ENCODE measurements at regions not wholly inside any gene's neighbourhood (a gene's known extent, or its start where the extent isn't known, plus 50 kb on each side); places are given as distances from the start of the nearest gene placed in this dataset.

DNA sequence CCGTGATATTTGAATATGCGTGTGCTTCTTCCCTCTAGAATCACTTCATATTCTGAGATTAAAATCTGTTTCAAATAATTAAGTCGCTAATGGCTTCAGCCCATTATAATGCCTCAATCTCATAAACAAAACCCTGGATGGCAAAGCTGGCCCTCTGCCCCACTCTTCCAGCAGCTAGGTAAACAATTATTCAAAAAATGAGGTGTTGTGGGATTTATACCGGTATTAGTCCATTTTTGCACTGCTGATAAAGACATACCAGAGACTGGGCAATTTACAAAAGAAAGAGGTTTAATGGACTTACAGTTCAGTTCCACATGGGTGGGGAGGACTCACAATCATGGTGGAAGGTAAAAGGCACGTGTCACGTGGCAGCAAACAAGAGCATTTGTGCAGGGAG is 510.4 kb upstream of the ADGRL2 start:
- no peak for DNase-seq
- Histone ChIP-seq H3K9me3 (no peaks in the 10 kb centered on the region), H3K27ac (no peak overlapping the region), H3K27me3 (no peaks in the 10 kb centered on the region), H3K4me1 (no peaks in the 10 kb centered on the region), H3K36me3 (no peaks in the 10 kb centered on the region), H3K4me3 (no peak overlapping the region)
- TF ChIP-seq, protein P1, sequence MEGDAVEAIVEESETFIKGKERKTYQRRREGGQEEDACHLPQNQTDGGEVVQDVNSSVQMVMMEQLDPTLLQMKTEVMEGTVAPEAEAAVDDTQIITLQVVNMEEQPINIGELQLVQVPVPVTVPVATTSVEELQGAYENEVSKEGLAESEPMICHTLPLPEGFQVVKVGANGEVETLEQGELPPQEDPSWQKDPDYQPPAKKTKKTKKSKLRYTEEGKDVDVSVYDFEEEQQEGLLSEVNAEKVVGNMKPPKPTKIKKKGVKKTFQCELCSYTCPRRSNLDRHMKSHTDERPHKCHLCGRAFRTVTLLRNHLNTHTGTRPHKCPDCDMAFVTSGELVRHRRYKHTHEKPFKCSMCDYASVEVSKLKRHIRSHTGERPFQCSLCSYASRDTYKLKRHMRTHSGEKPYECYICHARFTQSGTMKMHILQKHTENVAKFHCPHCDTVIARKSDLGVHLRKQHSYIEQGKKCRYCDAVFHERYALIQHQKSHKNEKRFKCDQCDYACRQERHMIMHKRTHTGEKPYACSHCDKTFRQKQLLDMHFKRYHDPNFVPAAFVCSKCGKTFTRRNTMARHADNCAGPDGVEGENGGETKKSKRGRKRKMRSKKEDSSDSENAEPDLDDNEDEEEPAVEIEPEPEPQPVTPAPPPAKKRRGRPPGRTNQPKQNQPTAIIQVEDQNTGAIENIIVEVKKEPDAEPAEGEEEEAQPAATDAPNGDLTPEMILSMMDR (IDR thresholded peaks at IDR 0.05) = no peak
- TF ChIP-seq POLR2A (IDR thresholded peaks at IDR 0.05) (no peak), EP300 (IDR thresholded peaks at IDR 0.05) (no peak), POLR2AphosphoS5 (IDR thresholded peaks at IDR 0.05) (no peak)
- 92 to 95% methylated on average over 6 of the region's 6 CpGs for WGBS, 2 donors
- intact Hi-C loops (cut with DNase I) = no loop called here

DNA sequence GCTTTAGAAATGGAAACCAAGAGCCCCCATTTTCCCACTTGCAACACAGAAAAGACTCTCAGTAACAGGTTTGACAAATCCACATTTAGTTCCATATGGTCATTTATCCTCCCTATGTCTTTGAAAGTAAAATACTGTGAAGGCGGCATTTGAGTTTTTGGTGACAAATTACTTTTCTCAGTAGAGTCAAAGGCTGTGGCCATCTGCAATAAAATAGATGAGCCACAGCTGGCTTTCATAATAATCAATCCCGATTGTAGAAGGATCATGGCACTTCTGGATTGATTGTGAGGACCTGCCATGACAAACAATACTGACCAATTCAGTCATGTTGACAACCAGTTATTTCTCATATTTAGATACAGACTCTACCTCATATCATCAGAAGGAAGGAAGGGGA is 512.0 kb upstream of the ADGRL2 start:
- no peak overlapping the region for H3K4me3 ChIP-seq
- H3K4me1 ChIP-seq = no peaks in the 10 kb centered on the region
- no peak for DNase-seq
- intact Hi-C loops (cut with DNase I) = no loop called here
- no peaks in the 10 kb centered on the region for H3K9me3 ChIP-seq
- H3K27me3 ChIP-seq = no peaks in the 10 kb centered on the region
- H3K27ac ChIP-seq = no peak overlapping the region
- TF ChIP-seq POLR2AphosphoS5 (IDR thresholded peaks at IDR 0.05) = no peak
- TF ChIP-seq, protein P1 (IDR thresholded peaks at IDR 0.05) = no peak
- no peak for TF ChIP-seq EP300 (IDR thresholded peaks at IDR 0.05)
- TF ChIP-seq POLR2A (IDR thresholded peaks at IDR 0.05) = no peak
- no peaks in the 10 kb centered on the region for H3K36me3 ChIP-seq
- 90 to 92% methylated on average over 2 of the region's 2 CpGs for WGBS, 2 donors

DNA sequence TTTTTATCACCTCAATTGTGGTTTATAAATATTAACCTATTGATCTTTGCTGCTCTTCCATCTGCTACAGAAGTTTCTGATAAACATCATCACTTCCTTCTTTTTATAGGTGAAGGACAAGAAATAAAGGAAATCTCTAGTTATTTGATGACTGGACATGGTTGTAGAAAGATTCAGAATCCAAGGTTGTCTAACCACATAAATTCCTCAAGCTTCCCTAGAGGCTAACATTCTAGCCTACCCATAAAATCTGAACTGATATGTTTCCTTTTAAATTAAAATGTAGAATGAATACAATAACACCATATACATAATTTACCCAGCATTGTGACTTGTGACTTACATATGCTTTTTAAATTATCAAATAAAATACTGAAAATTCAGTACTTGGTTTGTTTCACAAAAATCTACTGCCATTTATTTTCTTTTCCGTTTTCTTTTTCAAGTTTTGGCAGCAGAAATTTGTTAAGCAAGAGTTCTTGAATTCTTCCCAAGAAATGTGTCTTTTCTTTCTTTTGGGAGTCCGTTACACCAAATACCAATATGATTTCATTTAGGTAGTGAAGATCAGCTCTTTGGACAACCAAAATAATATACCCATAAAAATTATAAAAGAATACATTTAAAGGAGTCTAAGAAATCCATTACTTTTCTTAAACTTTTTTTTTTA is 513.2 kb upstream of the ADGRL2 start:
- Histone ChIP-seq H3K9me3 (no peaks in the 10 kb centered on the region), H3K4me3 (no peak overlapping the region), H3K27me3 (no peaks in the 10 kb centered on the region), H3K27ac (no peak overlapping the region), H3K36me3 (no peaks in the 10 kb centered on the region), H3K4me1 (no peaks in the 10 kb centered on the region)
- no peak for TF ChIP-seq POLR2A (IDR thresholded peaks at IDR 0.05)
- intact Hi-C loops (cut with DNase I) = no loop called here
- 58 to 60% methylated on average over 2 of the region's 2 CpGs for WGBS, 2 donors
- no peak for DNase-seq

DNA sequence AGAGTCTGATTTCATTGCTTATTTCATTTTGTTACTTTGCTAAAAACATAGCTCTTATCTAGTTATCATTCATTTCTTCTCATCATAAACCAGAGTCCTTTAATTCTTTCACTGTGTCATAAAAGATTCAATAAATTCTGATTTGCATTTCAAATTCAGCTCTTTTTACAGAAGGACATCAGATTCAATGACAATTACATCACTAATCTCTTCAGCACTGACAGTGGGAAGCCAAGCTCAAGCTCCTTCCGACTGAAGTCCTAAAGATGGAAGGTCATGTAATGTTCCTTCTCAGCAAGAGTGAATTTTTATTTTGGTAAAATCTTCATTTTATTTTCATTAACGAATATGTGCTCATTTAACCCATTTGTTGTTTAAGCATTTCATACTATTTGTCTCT is 530.7 kb upstream of the ADGRL2 start:
- H3K9me3 ChIP-seq = no peaks in the 10 kb centered on the region
- 84 to 88% methylated on average over 2 of the region's 2 CpGs for WGBS, 2 donors
- no peak overlapping the region for H3K27ac ChIP-seq
- no peaks in the 10 kb centered on the region for H3K36me3 ChIP-seq
- intact Hi-C loops (cut with DNase I) = no loop called here
- TF ChIP-seq EP300 (IDR thresholded peaks at IDR 0.05) (no peak), POLR2AphosphoS5 (IDR thresholded peaks at IDR 0.05) (no peak), POLR2A (IDR thresholded peaks at IDR 0.05) (no peak)
- TF ChIP-seq, protein P1 (IDR thresholded peaks at IDR 0.05) = no peak
- no peaks in the 10 kb centered on the region for H3K4me1 ChIP-seq
- DNase-seq = no peak
- no peaks in the 10 kb centered on the region for H3K27me3 ChIP-seq
- no peak overlapping the region for H3K4me3 ChIP-seq

DNA sequence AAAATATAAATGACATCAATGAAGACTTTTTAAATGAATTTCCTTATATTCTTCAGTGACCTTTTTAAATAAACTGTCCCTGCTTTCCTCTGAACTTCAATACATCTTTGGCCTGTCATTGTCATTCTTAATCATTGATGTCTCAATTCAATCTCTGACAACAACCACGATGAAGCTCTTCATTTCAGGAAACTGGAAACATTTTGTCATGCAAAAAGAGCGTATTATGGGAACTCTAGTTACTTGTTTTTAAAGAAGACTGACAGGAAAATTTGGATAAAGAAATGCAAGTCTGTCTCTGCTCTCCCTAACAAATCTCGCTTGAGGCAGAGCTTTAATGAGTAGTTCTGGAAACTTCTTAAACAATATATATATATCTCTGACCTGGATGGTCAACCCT is 535.8 kb upstream of the ADGRL2 start:
- 65 to 77% methylated on average over 3 of the region's 3 CpGs for WGBS, 2 donors

More for the DNA sequence above, 535.8 kb upstream of the ADGRL2 start:
- Histone ChIP-seq H3K4me3 (no peak overlapping the region), H3K36me3 (no peaks in the 10 kb centered on the region), H3K27me3 (no peaks in the 10 kb centered on the region), H3K4me1 (no peaks in the 10 kb centered on the region), H3K9me3 (no peaks in the 10 kb centered on the region), H3K27ac (no peak overlapping the region)
- TF ChIP-seq EP300 (IDR thresholded peaks at IDR 0.05) (no peak), POLR2AphosphoS5 (IDR thresholded peaks at IDR 0.05) (no peak), POLR2A (IDR thresholded peaks at IDR 0.05) (no peak)
- TF ChIP-seq, protein P1 (IDR thresholded peaks at IDR 0.05) = no peak
- intact Hi-C loops (cut with DNase I) = no loop called here
- no peak for DNase-seq

Measured in sigmoid colon (tissue), 6 donors.